Transverse colon (tissue), 4 donors: ENCODE measurements at regions not wholly inside any gene's neighbourhood (a gene's known extent, or its start where the extent isn't known, plus 50 kb on each side); places are given as distances from the start of the nearest gene placed in this dataset.

Experiments used
- POLR2A ChIP-seq: fragments of 450-650 bp; IDR thresholded peaks from one replicate; pipeline ENCODE4 v1.6.1; 2016; ENCODE audit warnings: antibody characterized with exemption, mild to moderate bottlenecking, moderate library complexity
- POLR2AphosphoS5 ChIP-seq, 3 donors: sonication (generic); formaldehyde crosslinking; IDR thresholded peaks; one replicate each; pipeline ENCODE4 v1.6.1; 2016; ENCODE audit warnings: antibody characterized with exemption in 3 of 3
- TF ChIP-seq, protein P1 (sequence below), 5 experiments: fragments of 200-600 bp in 3 of 5; fragments of 450-650 bp in 2 of 5; sonication (generic) in 3 of 5; IDR thresholded peaks; 1 replicate in 2 of 5; 2 replicates in 3 of 5; pipeline ENCODE4 v1.5.1; 2016 to 2017; ENCODE audit warnings: antibody characterized with exemption in 5 of 5, inconsistent platforms in 3 of 5, mild to moderate bottlenecking in 2 of 5, moderate library complexity in 1 of 5

DNA sequence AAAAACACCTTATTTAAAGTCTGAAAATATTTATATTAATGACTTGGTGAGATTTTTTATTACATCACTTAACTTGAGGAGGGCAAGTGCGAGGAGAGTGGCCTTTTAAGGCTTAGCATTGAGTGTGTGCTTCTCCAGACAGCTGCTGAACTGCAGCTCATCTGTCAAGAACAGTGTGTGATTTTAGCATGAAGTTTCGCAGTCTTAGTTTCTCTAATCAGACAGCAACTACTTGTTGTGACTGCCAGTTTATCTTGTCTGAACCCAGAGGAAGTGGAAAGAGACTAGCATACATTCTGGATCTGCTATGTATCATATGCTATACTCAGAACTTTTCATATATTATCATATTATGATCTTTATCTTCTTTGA lies 291.7 kb upstream of the ROPN1 start:
- no peak for TF ChIP-seq POLR2A
- TF ChIP-seq, protein P1, sequence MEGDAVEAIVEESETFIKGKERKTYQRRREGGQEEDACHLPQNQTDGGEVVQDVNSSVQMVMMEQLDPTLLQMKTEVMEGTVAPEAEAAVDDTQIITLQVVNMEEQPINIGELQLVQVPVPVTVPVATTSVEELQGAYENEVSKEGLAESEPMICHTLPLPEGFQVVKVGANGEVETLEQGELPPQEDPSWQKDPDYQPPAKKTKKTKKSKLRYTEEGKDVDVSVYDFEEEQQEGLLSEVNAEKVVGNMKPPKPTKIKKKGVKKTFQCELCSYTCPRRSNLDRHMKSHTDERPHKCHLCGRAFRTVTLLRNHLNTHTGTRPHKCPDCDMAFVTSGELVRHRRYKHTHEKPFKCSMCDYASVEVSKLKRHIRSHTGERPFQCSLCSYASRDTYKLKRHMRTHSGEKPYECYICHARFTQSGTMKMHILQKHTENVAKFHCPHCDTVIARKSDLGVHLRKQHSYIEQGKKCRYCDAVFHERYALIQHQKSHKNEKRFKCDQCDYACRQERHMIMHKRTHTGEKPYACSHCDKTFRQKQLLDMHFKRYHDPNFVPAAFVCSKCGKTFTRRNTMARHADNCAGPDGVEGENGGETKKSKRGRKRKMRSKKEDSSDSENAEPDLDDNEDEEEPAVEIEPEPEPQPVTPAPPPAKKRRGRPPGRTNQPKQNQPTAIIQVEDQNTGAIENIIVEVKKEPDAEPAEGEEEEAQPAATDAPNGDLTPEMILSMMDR (IDR thresholded peaks at IDR 0.05) = no peak
- no peak for TF ChIP-seq POLR2AphosphoS5 (IDR thresholded peaks at IDR 0.05)
